ENCODE measurements at regions not wholly inside any gene's neighbourhood (a gene's known extent, or its start where the extent isn't known, plus 50 kb on each side); places are given as distances from the start of the nearest gene placed in this dataset.

GRCh38 chr2:137879121-137879520 lies 85.2 kb upstream of the HNMT start (continued):
- TF ChIP-seq ZBTB4 (CRISPR knock-in tag; IDR thresholded peaks at IDR 0.05) (no peak), TAF1 (IDR thresholded peaks at IDR 0.05; ENCODE audit: borderline replicate concordance, low read depth, low read length) (no peak), KLF5 (IDR thresholded peaks at IDR 0.05; ENCODE audit: partially characterized antibody) (no peak), PML (IDR thresholded peaks at IDR 0.05; ENCODE audit: low read length) (no peak), SMARCA5 (IDR thresholded peaks at IDR 0.05) (no peak), TCF12 (IDR thresholded peaks at IDR 0.05; ENCODE audit: low read depth, low read length) (no peak), NFYB (IDR thresholded peaks at IDR 0.05; ENCODE audit: insufficient read depth, low read depth, low read length) (no peak), NFXL1 (IDR thresholded peaks at IDR 0.05; ENCODE audit: borderline replicate concordance) (no peak), ZNF687 (IDR thresholded peaks at IDR 0.05) (no peak)
